AG04449 (cell line): ENCODE measurements at regions not wholly inside any gene's neighbourhood (a gene's known extent, or its start where the extent isn't known, plus 50 kb on each side); places are given as distances from the start of the nearest gene placed in this dataset.

ENCODE experiments used
- CTCF ChIA-PET: fragments of 350-600 bp; formaldehyde crosslinking; extraction: SDS; loops from one replicate; lab custom pipeline; 2021; ENCODE audit warnings: antibody characterized with exemption; lab: Yijun Ruan, JAX
- POLR2A ChIA-PET: fragments of 400-600, 350-600 bp; formaldehyde crosslinking; extraction: SDS; loops from one replicate; lab custom pipeline; 2020; ENCODE audit warnings: antibody characterized with exemption, inconsistent platforms; lab: Yijun Ruan, JAX
- DNase-seq: peaks from one replicate; pipeline ENCODE4 v3.0.0-alpha.2; 2010; ENCODE audit warnings: low read depth, low spot score
- H3K4me3 ChIP-seq: 2 replicates; pipeline ENCODE4 v1.5.1; 2011; ENCODE audit warnings: low read depth, mild to moderate bottlenecking, control low read depth, low read length
- TF ChIP-seq, protein P1 (sequence below): IDR thresholded peaks from one replicate; pipeline ENCODE4 v1.5.1; 2011; ENCODE audit warnings: mild to moderate bottlenecking, moderate library complexity, low read length, control low read depth, inconsistent platforms; ENCODE audit not compliant: insufficient read depth; ENCODE audit errors: missing control alignments

DNA sequence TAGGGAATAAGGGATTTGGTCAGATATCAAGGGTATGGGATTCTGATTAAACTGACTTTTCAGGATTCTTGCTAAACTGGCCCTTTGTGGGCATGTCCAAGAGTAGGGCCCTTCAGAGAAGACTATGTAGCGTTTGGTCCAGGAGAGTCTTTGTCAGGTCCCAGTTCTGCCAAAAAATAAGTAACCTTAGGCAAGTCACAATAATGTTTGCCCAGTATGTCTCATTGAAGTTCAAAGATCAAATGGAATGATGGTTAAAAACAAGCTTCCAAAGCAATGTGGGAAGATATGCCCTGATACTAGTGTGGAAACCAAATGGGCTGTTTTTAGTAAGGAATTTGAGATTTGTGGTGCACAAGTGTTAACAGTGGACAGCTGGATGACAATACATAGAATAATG, 454.4 kb downstream of the WDR72 start:
- CTCF ChIA-PET = no interaction called here
- POLR2A ChIA-PET = no interaction called here
- no peak overlapping the region for H3K4me3 ChIP-seq
- DNase-seq = no peak
- TF ChIP-seq, protein P1, sequence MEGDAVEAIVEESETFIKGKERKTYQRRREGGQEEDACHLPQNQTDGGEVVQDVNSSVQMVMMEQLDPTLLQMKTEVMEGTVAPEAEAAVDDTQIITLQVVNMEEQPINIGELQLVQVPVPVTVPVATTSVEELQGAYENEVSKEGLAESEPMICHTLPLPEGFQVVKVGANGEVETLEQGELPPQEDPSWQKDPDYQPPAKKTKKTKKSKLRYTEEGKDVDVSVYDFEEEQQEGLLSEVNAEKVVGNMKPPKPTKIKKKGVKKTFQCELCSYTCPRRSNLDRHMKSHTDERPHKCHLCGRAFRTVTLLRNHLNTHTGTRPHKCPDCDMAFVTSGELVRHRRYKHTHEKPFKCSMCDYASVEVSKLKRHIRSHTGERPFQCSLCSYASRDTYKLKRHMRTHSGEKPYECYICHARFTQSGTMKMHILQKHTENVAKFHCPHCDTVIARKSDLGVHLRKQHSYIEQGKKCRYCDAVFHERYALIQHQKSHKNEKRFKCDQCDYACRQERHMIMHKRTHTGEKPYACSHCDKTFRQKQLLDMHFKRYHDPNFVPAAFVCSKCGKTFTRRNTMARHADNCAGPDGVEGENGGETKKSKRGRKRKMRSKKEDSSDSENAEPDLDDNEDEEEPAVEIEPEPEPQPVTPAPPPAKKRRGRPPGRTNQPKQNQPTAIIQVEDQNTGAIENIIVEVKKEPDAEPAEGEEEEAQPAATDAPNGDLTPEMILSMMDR = no peak

DNA sequence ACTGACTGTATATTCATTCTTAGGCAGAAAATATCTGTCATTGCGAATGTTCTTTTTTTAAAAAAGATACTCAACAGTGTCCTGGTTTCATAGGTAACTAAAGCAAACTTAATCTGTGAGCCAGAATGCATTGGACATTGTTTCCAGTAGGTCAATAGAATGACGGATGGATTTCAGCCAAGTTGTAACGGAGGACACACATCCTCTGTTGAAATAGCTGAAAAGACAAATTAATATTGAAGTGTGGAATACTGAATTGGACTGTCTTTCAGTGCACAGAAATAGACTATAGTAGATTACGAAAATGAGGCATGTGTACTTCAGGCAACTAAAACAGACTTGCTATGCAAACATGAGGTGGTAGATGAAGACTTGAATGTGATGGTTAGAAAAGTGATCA, 461.6 kb downstream of the WDR72 start:
- H3K4me3 ChIP-seq = no peak overlapping the region
- ChIA-PET POLR2A (no interaction called here), CTCF (no interaction called here)
- DNase-seq = no peak
- TF ChIP-seq, protein P1 = no peak

DNA sequence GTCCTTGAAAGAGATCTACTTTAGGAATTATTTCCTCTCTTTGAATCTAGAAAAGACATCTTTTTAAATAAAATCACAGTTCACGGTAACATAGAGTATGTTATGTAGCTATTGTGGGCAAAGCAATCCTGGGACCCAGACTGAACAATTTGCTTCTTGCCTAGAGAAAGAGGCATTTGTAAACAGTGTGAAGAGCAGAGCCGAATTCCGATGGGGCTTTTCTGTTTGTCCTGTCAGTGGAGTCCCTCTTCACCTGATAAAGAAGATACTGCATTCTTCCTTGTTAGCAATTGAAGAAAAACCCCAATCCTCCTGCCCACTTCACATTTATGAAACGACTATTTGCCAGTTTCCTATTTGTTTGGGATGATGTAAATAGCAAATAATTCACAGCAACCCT, 462.9 kb downstream of the WDR72 start:
- no peak for DNase-seq
- ChIA-PET POLR2A (no interaction called here), CTCF (no interaction called here)
- H3K4me3 ChIP-seq = no peak overlapping the region
- TF ChIP-seq, protein P1 = no peak

DNA sequence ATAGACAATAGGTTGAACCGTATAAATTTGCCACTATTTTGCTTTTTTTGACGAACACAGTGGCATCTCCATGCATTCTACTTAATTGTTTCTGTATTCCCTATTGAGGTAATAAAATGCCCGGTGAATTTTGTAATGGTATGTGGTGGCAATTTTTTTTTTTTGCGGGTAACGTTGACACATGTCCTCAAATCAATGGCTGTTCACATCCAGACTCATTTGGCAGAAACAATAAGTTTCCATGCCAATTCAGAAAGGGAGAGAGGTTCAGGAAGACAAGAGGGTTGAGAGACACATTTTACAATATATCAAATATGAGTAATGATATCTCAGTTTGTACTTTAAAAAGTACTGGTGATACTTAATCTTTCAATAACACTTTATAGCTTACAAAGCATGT, 463.9 kb downstream of the WDR72 start:
- POLR2A ChIA-PET = no interaction called here
- CTCF ChIA-PET = no interaction called here
- no peak overlapping the region for H3K4me3 ChIP-seq
- no peak for DNase-seq
- TF ChIP-seq, protein P1 = no peak

DNA sequence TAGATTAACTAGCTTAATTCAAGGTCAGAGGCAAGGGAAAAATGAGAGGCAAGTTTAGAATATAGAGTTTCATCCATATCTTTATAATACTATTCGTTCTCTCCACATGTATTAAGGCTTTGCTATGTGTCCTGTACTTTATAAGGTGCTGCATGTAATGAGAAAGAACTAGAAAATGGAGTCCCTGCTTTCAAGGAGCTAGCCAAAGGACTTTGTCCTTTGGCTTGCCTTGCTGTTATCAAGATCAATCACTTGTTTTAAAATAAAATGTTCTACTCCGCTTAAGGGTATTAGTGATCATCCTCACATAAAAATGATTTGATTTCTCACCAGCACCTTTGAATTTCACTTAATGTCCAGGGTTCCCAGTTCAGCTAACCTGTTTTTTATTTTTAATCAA, 470.9 kb downstream of the WDR72 start:
- H3K4me3 ChIP-seq = no peak overlapping the region
- no peak for DNase-seq
- ChIA-PET POLR2A (no interaction called here), CTCF (no interaction called here)
- TF ChIP-seq, protein P1 = no peak

DNA sequence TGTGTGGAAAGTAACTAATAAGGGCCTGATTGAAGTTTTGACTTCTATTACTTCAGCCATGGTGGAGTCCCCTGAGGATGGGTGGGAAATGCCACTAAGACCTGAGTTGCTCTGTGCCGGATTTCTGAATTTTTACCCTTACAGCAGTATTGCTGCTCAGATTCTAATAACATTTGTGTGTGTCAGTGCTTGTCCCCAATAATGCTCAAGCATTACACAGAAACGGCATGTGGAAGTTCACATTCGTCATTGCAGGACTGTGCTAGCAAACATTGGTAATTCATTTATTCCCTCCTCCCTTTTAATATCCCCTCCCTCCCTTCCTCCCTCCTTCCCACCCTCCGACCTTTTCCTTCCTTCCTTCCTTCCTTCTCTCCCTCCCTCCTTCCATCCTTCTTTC, 484.5 kb upstream of the ONECUT1 start:
- no peak for DNase-seq
- no peak overlapping the region for H3K4me3 ChIP-seq
- ChIA-PET CTCF (no interaction called here), POLR2A (no interaction called here)
- TF ChIP-seq, protein P1 = no peak
